IMR-90 (cell line): ENCODE measurements at regions not wholly inside any gene's neighbourhood (a gene's known extent, or its start where the extent isn't known, plus 50 kb on each side); places are given as distances from the start of the nearest gene placed in this dataset.

Experiments
- CEBPB ChIP-seq: IDR thresholded peaks from 2 replicates; pipeline ENCODE4 v1.6.1; 2012; ENCODE audit warnings: low read depth, low read length, improper control_type of control experiment
- CTCF ChIP-seq: conservative IDR thresholded peaks from 2 replicates; pipeline ENCODE4 v1.5.1; 2012; ENCODE audit warnings: mild to moderate bottlenecking, low read depth, low read length, improper control_type of control experiment
- FOS ChIP-seq: fragments of 150-350 bp; IDR thresholded peaks from 2 replicates; pipeline ENCODE4 v1.6.1; 2016; ENCODE audit warnings: low read depth, low read length
- MAFK ChIP-seq: IDR thresholded peaks from 2 replicates; pipeline ENCODE4 v1.6.1; 2012; ENCODE audit warnings: low read depth, low read length, improper control_type of control experiment
- MAZ ChIP-seq: IDR thresholded peaks from 2 replicates; pipeline ENCODE4 v1.6.1; 2012; ENCODE audit warnings: low read depth, mild to moderate bottlenecking, low read length, improper control_type of control experiment, moderate library complexity, borderline replicate concordance
- POLR2A ChIP-seq: IDR thresholded peaks from 2 replicates; pipeline ENCODE4 v1.6.1; 2012; ENCODE audit warnings: mild to moderate bottlenecking, low read depth, low read length
- SMC3 ChIP-seq: fragments of 150-350 bp; IDR thresholded peaks from 2 replicates; pipeline ENCODE4 v1.6.1; 2016; ENCODE audit warnings: low read depth, mild to moderate bottlenecking, antibody characterized with exemption, low read length, moderate library complexity
- USF2 ChIP-seq: fragments of 150-350 bp; IDR thresholded peaks from 2 replicates; pipeline ENCODE4 v1.6.1; 2017; ENCODE audit warnings: mild to moderate bottlenecking, antibody characterized with exemption, low read length, low read depth
- TF ChIP-seq, protein P1 (sequence below): fragments of 150-350 bp; IDR thresholded peaks from 2 replicates; pipeline ENCODE4 v1.6.1; 2016; ENCODE audit warnings: low read depth, mild to moderate bottlenecking, low read length, moderate library complexity, borderline replicate concordance

DNA sequence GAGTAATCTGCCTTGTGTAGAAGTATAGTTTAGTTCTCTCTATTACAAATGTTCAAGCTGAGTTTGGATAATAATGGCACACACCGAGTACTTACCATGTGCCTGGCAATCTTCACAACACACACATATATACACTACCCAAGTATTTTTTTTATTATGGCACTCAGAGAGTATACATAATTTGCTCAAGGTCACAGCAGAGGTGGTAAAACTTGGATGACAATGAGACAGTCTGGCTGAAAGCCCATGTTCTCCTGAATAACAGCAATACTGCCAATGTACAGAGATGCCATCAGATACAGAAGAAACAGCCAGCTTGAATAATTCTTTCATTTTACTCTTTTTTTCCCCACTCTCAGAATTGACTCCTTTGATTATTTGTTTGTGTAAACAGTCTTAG, 460.0 kb downstream of the CNTN6 start:
- TF ChIP-seq CTCF, result no peak
- TF ChIP-seq, protein P1, sequence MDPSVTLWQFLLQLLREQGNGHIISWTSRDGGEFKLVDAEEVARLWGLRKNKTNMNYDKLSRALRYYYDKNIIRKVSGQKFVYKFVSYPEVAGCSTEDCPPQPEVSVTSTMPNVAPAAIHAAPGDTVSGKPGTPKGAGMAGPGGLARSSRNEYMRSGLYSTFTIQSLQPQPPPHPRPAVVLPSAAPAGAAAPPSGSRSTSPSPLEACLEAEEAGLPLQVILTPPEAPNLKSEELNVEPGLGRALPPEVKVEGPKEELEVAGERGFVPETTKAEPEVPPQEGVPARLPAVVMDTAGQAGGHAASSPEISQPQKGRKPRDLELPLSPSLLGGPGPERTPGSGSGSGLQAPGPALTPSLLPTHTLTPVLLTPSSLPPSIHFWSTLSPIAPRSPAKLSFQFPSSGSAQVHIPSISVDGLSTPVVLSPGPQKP, result no peak
- TF ChIP-seq POLR2A, result no peak
- no peak for TF ChIP-seq MAZ
- TF ChIP-seq FOS, result no peak
- TF ChIP-seq USF2, result no peak
- no peak for TF ChIP-seq MAFK
- no peak for TF ChIP-seq SMC3
- TF ChIP-seq CEBPB, result no peak
